ENCODE measurements at regions not wholly inside any gene's neighbourhood (a gene's known extent, or its start where the extent isn't known, plus 50 kb on each side); places are given as distances from the start of the nearest gene placed in this dataset.

DNA sequence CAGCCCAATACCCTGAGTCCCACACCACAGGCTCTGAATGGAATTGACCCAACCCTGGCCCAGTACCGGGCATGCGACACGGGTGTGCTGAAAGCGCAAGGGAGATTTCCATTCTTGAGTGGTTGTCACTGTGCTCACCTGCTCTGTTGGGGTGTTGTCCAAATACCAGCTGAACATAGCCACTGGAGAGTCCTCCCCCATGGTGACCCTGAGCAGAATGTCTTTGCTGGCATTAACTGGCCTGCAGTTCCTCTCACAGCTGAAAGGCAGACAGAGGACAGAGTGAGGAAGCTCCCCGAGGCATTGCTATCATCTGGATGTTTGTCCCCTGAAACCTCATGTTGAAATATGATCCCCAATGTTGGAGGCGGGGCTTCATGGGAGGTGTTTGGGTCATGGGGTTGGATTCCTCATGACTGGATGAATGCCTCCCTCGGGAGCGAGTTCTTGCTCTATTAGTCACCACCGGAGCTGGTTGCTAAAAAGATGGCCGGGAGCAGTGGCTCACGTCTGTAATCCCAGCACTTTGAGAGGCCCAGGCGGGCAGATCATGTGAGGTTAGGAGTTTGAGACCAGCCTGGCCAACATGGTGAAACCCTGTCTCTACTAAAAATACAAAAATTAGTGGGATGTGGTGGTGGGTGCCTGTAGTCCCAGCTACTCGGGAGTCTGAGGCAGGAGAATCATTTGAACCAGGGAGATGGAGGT is 57.3 kb upstream of the BCO1 start:
- TF ChIP-seq, protein P1, sequence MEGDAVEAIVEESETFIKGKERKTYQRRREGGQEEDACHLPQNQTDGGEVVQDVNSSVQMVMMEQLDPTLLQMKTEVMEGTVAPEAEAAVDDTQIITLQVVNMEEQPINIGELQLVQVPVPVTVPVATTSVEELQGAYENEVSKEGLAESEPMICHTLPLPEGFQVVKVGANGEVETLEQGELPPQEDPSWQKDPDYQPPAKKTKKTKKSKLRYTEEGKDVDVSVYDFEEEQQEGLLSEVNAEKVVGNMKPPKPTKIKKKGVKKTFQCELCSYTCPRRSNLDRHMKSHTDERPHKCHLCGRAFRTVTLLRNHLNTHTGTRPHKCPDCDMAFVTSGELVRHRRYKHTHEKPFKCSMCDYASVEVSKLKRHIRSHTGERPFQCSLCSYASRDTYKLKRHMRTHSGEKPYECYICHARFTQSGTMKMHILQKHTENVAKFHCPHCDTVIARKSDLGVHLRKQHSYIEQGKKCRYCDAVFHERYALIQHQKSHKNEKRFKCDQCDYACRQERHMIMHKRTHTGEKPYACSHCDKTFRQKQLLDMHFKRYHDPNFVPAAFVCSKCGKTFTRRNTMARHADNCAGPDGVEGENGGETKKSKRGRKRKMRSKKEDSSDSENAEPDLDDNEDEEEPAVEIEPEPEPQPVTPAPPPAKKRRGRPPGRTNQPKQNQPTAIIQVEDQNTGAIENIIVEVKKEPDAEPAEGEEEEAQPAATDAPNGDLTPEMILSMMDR (conservative IDR thresholded peaks at IDR 0.05) = no peak
- TF ChIP-seq ZFX (IDR thresholded peaks at IDR 0.05) = no peak
